H9 (cell line): ENCODE measurements at regions not wholly inside any gene's neighbourhood (a gene's known extent, or its start where the extent isn't known, plus 50 kb on each side); places are given as distances from the start of the nearest gene placed in this dataset.

ENCODE experiments used
- DNase-seq: peaks from one replicate; pipeline ENCODE4 v3.0.0-alpha.2; 2017
- H2AFZ ChIP-seq: one replicate; pipeline ENCODE4 v1.6.1; 2013; ENCODE audit warnings: mild to moderate bottlenecking, low read length, control low read depth, moderate library complexity
- H2AK5ac ChIP-seq: 2 replicates; pipeline ENCODE4 v1.6.1; 2013; ENCODE audit warnings: low read length, control low read depth, mixed read lengths; ENCODE audit not compliant: insufficient read length
- H2BK120ac ChIP-seq: one replicate; pipeline ENCODE4 v1.6.1; 2013; ENCODE audit warnings: low read depth, mild to moderate bottlenecking, low read length, control low read depth, inconsistent platforms; ENCODE audit not compliant: poor library complexity, severe bottlenecking
- H2BK12ac ChIP-seq: 2 replicates; pipeline ENCODE4 v1.6.1; 2013; ENCODE audit warnings: low read length, control low read depth, mixed read lengths, low read depth; ENCODE audit not compliant: insufficient read length
- H2BK15ac ChIP-seq: 2 replicates; pipeline ENCODE4 v1.6.1; 2013; ENCODE audit warnings: low read depth, low read length, control low read depth
- H2BK20ac ChIP-seq: one replicate; pipeline ENCODE4 v1.6.1; 2013; ENCODE audit warnings: low read depth, mild to moderate bottlenecking, low read length, control low read depth, inconsistent platforms; ENCODE audit not compliant: poor library complexity, severe bottlenecking
- H2BK5ac ChIP-seq: 2 replicates; pipeline ENCODE4 v1.6.1; 2013; ENCODE audit warnings: low read length, control low read depth, mixed read lengths; ENCODE audit not compliant: insufficient read length
- H3K14ac ChIP-seq: 2 replicates; pipeline ENCODE4 v1.6.1; 2013; ENCODE audit warnings: low read length, control low read depth; ENCODE audit not compliant: insufficient read depth
- H3K18ac ChIP-seq: 2 replicates; pipeline ENCODE4 v1.6.1; 2013; ENCODE audit warnings: low read depth, mild to moderate bottlenecking, mixed read lengths, low read length, control low read depth; ENCODE audit not compliant: insufficient read length
- H3K23ac ChIP-seq: 2 replicates; pipeline ENCODE4 v1.6.1; 2013; ENCODE audit warnings: low read length, control low read depth, mixed read lengths, low read depth; ENCODE audit not compliant: insufficient read length
- H3K23me2 ChIP-seq: 2 replicates; pipeline ENCODE4 v1.6.1; 2013; ENCODE audit warnings: low read depth, mild to moderate bottlenecking, mixed read lengths, low read length, control low read depth; ENCODE audit not compliant: insufficient read length, poor library complexity, severe bottlenecking
- H3K27ac ChIP-seq: 2 replicates; pipeline ENCODE4 v1.5.1; 2013; ENCODE audit warnings: low read length, control low read depth, mixed read lengths, low read depth; ENCODE audit not compliant: insufficient read length
- H3K27me3 ChIP-seq: 2 replicates; pipeline ENCODE4 v1.6.1; 2013; ENCODE audit warnings: low read length, control low read depth, inconsistent platforms; ENCODE audit not compliant: insufficient read depth
- H3K4ac ChIP-seq: 2 replicates; pipeline ENCODE4 v1.6.1; 2013; ENCODE audit warnings: low read depth, mild to moderate bottlenecking, control low read depth, inconsistent platforms, low read length, moderate library complexity
- H3K4me1 ChIP-seq: 2 replicates; pipeline ENCODE4 v1.6.1; 2013; ENCODE audit warnings: low read length, control low read depth, inconsistent platforms; ENCODE audit not compliant: insufficient read depth
- H3K4me2 ChIP-seq: 2 replicates; pipeline ENCODE4 v1.6.1; 2013; ENCODE audit warnings: low read length, control low read depth, mixed read lengths; ENCODE audit not compliant: insufficient read length, insufficient read depth
- H3K56ac ChIP-seq: 2 replicates; pipeline ENCODE4 v1.6.1; 2013; ENCODE audit warnings: low read depth, mild to moderate bottlenecking, mixed read lengths, low read length, control low read depth; ENCODE audit not compliant: insufficient read length
- H3K79me1 ChIP-seq: 2 replicates; pipeline ENCODE4 v1.6.1; 2013; ENCODE audit warnings: low read depth, mild to moderate bottlenecking, moderate library complexity, low read length, control low read depth, inconsistent platforms; ENCODE audit not compliant: insufficient read depth, poor library complexity, severe bottlenecking
- H3K79me2 ChIP-seq: 2 replicates; pipeline ENCODE4 v1.6.1; 2013; ENCODE audit warnings: low read length, control low read depth, inconsistent platforms; ENCODE audit not compliant: insufficient read depth
- H3K9ac ChIP-seq: 2 replicates; pipeline ENCODE4 v1.6.1; 2013; ENCODE audit warnings: low read length, control low read depth, mixed read lengths; ENCODE audit not compliant: insufficient read length; ENCODE audit errors: extremely low read depth
- H3K9me3 ChIP-seq: one replicate; pipeline ENCODE4 v1.6.1; 2013; ENCODE audit warnings: low read depth, low read length, inconsistent platforms; ENCODE audit not compliant: control insufficient read depth
- H3T11ph ChIP-seq: one replicate; pipeline ENCODE4 v1.6.1; 2013; ENCODE audit warnings: mild to moderate bottlenecking, low read length, control low read depth, inconsistent platforms
- H4K20me1 ChIP-seq: one replicate; pipeline ENCODE4 v1.6.1; 2013; ENCODE audit not compliant: control insufficient read depth, insufficient read length, insufficient read depth
- H4K5ac ChIP-seq: 2 replicates; pipeline ENCODE4 v1.6.1; 2013; ENCODE audit warnings: low read depth, mild to moderate bottlenecking, mixed read lengths, low read length, control low read depth; ENCODE audit not compliant: insufficient read length
- H4K8ac ChIP-seq: replicated peaks from 2 replicates; pipeline ENCODE4 v1.6.1; 2013; ENCODE audit warnings: low read length, control low read depth, mixed read lengths, low read depth; ENCODE audit not compliant: insufficient read length
- H4K91ac ChIP-seq: 2 replicates; pipeline ENCODE4 v1.6.1; 2013; ENCODE audit warnings: low read depth, mild to moderate bottlenecking, moderate library complexity, mixed read lengths, low read length, control low read depth; ENCODE audit not compliant: insufficient read length
- H3K27ac Mint-ChIP-seq, 3 experiments: 2 replicates in 2 of 3; 3 replicates in 1 of 3; pipeline ENCODE4 v1.8.0; 2020 to 2021; ENCODE audit warnings: mixed read lengths in 3 of 3, mild to moderate bottlenecking in 1 of 3, moderate library complexity in 1 of 3
- H3K27me3 Mint-ChIP-seq: 2 replicates; pipeline ENCODE4 v1.8.0; 2021; ENCODE audit warnings: low read depth, mild to moderate bottlenecking, moderate library complexity, mixed read lengths
- H3K36me3 Mint-ChIP-seq, 3 experiments: 2 replicates in 2 of 3; 3 replicates in 1 of 3; pipeline ENCODE4 v1.8.0; 2020 to 2021; ENCODE audit warnings: low read depth in 3 of 3, mixed read lengths in 3 of 3; ENCODE audit not compliant: insufficient read depth in 1 of 3
- H3K4me1 Mint-ChIP-seq, 2 experiments: 2 replicates each; pipeline ENCODE4 v1.8.0; 2020; ENCODE audit warnings: mixed read lengths in 2 of 2
- H3K4me3 Mint-ChIP-seq, 2 experiments: 2 replicates in 1 of 2; 3 replicates in 1 of 2; pipeline ENCODE4 v1.8.0; 2020 to 2021; ENCODE audit warnings: mild to moderate bottlenecking in 2 of 2, mixed read lengths in 2 of 2, moderate library complexity in 1 of 2
- H3K9me3 Mint-ChIP-seq, 2 experiments: 2 replicates in 1 of 2; 3 replicates in 1 of 2; pipeline ENCODE4 v1.8.0; 2020; ENCODE audit warnings: mild to moderate bottlenecking in 2 of 2, mixed read lengths in 2 of 2, moderate library complexity in 1 of 2
- WGBS: extraction: QIAGEN DNeasy Blood & Tissue Kit; methylation state at CpG from one replicate; pipeline ENCODE4 v1.1.7; 2013; ENCODE audit warnings: missing lambda C conversion rate, low lambda C conversion rate, mixed read lengths; ENCODE audit not compliant: insufficient read length; ENCODE audit errors: extremely low coverage; 5-methylcytosine and 5-hydroxymethylcytosine counted together
- TF ChIP-seq, protein P1 (sequence below): fragments of 200-600 bp; sonication (generic); conservative IDR thresholded peaks from 3 replicates; pipeline ENCODE4 v1.8.0; 2021; ENCODE audit warnings: antibody characterized with exemption, mild to moderate bottlenecking

DNA sequence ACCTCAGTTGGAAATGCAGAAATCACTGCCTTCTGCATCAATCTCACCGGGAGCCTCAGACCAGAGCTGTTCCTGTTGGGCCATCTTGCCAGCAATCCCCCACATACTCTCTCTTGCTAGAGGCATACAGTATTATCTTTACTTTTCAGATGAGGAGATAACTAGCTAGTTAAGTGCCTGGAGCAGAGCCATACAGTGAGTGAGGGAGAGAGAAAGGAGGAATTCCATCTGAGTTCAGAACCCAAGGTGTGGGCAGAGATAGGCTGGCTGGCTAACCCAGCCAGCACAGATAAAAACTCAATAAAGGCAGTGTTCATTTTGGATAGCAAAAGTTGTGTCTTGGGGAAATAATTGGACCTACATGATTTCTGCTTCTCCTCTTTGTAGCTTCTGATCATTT is 268.0 kb upstream of the KIF2A start:
- H3K4me1 ChIP-seq = peaks cover 9% of the 10 kb centered on the region; the same call in 1 of the 2 replicates
- Mint-ChIP-seq H3K4me3 (no peak overlapping the region), H3K36me3 (peaks cover 4 to 13% (median 4%) of the 10 kb centered on the region in 3 experiments; a peak in 5 of 7 replicates), H3K4me1 (peaks cover 41 to 47% of the 10 kb centered on the region in 2 experiments), H3K9me3 (peaks cover 4 to 10% of the 10 kb centered on the region in 2 experiments), H3K27ac (no peak overlapping the region), H3K27me3 (no peaks in the 10 kb centered on the region)
- no peak overlapping the region for H3K4me2 ChIP-seq
- H3K9ac ChIP-seq = no peak overlapping the region
- no peak overlapping the region for H3K14ac ChIP-seq
- no peak overlapping the region for H3K18ac ChIP-seq
- no peak overlapping the region for H3K23ac ChIP-seq
- no peaks in the 10 kb centered on the region for H3K79me2 ChIP-seq
- H3K56ac ChIP-seq = no peak overlapping the region
- H3K27me3 ChIP-seq = no peaks in the 10 kb centered on the region; the same call in 1 of the 2 replicates
- H2BK15ac ChIP-seq = no peak overlapping the region
- H2BK12ac ChIP-seq = no peak overlapping the region
- no peaks in the 10 kb centered on the region for H3K9me3 ChIP-seq
- H4K91ac ChIP-seq = no peak overlapping the region
- no peak overlapping the region for H3T11ph ChIP-seq
- no peak overlapping the region for H2AK5ac ChIP-seq
- no peak overlapping the region for H2BK5ac ChIP-seq
- no peak overlapping the region for H2AFZ ChIP-seq
- no peak overlapping the region for H4K8ac ChIP-seq
- H2BK120ac ChIP-seq = no peak overlapping the region
- H4K20me1 ChIP-seq = no peaks in the 10 kb centered on the region
- H3K27ac ChIP-seq = no peak overlapping the region
- no peaks in the 10 kb centered on the region for H3K79me1 ChIP-seq
- no peak overlapping the region for H4K5ac ChIP-seq
- no peak overlapping the region for H2BK20ac ChIP-seq
- no peak overlapping the region for H3K4ac ChIP-seq
- TF ChIP-seq, protein P1, sequence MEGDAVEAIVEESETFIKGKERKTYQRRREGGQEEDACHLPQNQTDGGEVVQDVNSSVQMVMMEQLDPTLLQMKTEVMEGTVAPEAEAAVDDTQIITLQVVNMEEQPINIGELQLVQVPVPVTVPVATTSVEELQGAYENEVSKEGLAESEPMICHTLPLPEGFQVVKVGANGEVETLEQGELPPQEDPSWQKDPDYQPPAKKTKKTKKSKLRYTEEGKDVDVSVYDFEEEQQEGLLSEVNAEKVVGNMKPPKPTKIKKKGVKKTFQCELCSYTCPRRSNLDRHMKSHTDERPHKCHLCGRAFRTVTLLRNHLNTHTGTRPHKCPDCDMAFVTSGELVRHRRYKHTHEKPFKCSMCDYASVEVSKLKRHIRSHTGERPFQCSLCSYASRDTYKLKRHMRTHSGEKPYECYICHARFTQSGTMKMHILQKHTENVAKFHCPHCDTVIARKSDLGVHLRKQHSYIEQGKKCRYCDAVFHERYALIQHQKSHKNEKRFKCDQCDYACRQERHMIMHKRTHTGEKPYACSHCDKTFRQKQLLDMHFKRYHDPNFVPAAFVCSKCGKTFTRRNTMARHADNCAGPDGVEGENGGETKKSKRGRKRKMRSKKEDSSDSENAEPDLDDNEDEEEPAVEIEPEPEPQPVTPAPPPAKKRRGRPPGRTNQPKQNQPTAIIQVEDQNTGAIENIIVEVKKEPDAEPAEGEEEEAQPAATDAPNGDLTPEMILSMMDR = no peak
- no CpG with 5 or more reads among the region's 1 CpG for WGBS
- DNase-seq = no peak
- no peaks in the 10 kb centered on the region for H3K23me2 ChIP-seq
